ENCODE measurements at regions not wholly inside any gene's neighbourhood (a gene's known extent, or its start where the extent isn't known, plus 50 kb on each side); places are given as distances from the start of the nearest gene placed in this dataset.

- Histone ChIP-seq H3K27me3 (ENCODE audit: insufficient read depth, low read depth, severe bottlenecking) (no peaks in the 10 kb centered on the region), H3K9me3 (ENCODE audit: severe bottlenecking) (peaks cover 5% of the 10 kb centered on the region)
- no peak for DNase-seq
Measured at GRCh38 chr9:80899208-80899607, 790.1 kb downstream of the TLE1 start.

GRCh38 chr9:80893190-80893589 lies 796.2 kb downstream of the TLE1 start:
- Histone ChIP-seq H3K36me3 (no peaks in the 10 kb centered on the region), H3K4me3 (ENCODE audit: low read depth, low read length) (no peak overlapping the region), H3K9me3 (ENCODE audit: severe bottlenecking) (peaks cover 5% of the 10 kb centered on the region), H3K27me3 (ENCODE audit: insufficient read depth, low read depth, severe bottlenecking) (no peaks in the 10 kb centered on the region), H3K27ac (no peak overlapping the region)
- TF ChIP-seq CTCF (IDR thresholded peaks at IDR 0.05; ENCODE audit: low read depth, low read length): no peak
- DNase-seq: no peak

More at GRCh38 chr9:80899208-80899607, 790.1 kb downstream of the TLE1 start:
- no peak for TF ChIP-seq CTCF (IDR thresholded peaks at IDR 0.05; ENCODE audit: low read depth, low read length)
- Histone ChIP-seq H3K4me3 (ENCODE audit: low read depth, low read length) (no peak overlapping the region), H3K27ac (no peak overlapping the region), H3K36me3 (no peaks in the 10 kb centered on the region)

- Histone ChIP-seq H3K36me3 (no peaks in the 10 kb centered on the region), H3K4me3 (ENCODE audit: low read depth, low read length) (no peak overlapping the region), H3K27ac (no peak overlapping the region), H3K9me3 (ENCODE audit: severe bottlenecking) (peaks cover 5% of the 10 kb centered on the region), H3K27me3 (ENCODE audit: insufficient read depth, low read depth, severe bottlenecking) (no peaks in the 10 kb centered on the region)
- DNase-seq: no peak
- TF ChIP-seq CTCF (IDR thresholded peaks at IDR 0.05; ENCODE audit: low read depth, low read length): no peak
Measured at GRCh38 chr9:80892703-80893102, 796.6 kb downstream of the TLE1 start.

- TF ChIP-seq CTCF (IDR thresholded peaks at IDR 0.05; ENCODE audit: low read depth, low read length): no peak
- no peak overlapping the region for H3K27ac ChIP-seq
- no peak overlapping the region for H3K4me3 ChIP-seq (ENCODE audit: low read depth, low read length)
- H3K36me3 ChIP-seq: no peaks in the 10 kb centered on the region
- no peaks in the 10 kb centered on the region for H3K27me3 ChIP-seq (ENCODE audit: insufficient read depth, low read depth, severe bottlenecking)
- H3K9me3 ChIP-seq (ENCODE audit: severe bottlenecking): peaks cover 5% of the 10 kb centered on the region
- no peak for DNase-seq
Measured at GRCh38 chr9:80890124-80890523, 799.2 kb downstream of the TLE1 start.

- Histone ChIP-seq H3K4me3 (ENCODE audit: low read depth, low read length) (no peak overlapping the region), H3K36me3 (no peaks in the 10 kb centered on the region), H3K9me3 (ENCODE audit: severe bottlenecking) (no peaks in the 10 kb centered on the region), H3K27ac (no peak overlapping the region), H3K27me3 (ENCODE audit: insufficient read depth, low read depth, severe bottlenecking) (no peaks in the 10 kb centered on the region)
- TF ChIP-seq CTCF (IDR thresholded peaks at IDR 0.05; ENCODE audit: low read depth, low read length): peak; percentile 44; the same call in 1 of the 2 replicates
- DNase-seq: peak; percentile 57
Measured at GRCh38 chr9:80885894-80886293, 803.5 kb downstream of the TLE1 start.

- H3K4me3 ChIP-seq (ENCODE audit: low read depth, low read length): no peak overlapping the region
- no peak for TF ChIP-seq CTCF (IDR thresholded peaks at IDR 0.05; ENCODE audit: low read depth, low read length)
- DNase-seq: no peak
Measured at GRCh38 chr9:80883826-80884579, 805.3 kb downstream of the TLE1 start.

More at GRCh38 chr9:80883826-80884579, 805.3 kb downstream of the TLE1 start:
- H3K36me3 ChIP-seq: no peaks in the 10 kb centered on the region
- no peaks in the 10 kb centered on the region for H3K27me3 ChIP-seq (ENCODE audit: insufficient read depth, low read depth, severe bottlenecking)
- no peak overlapping the region for H3K27ac ChIP-seq
- no peaks in the 10 kb centered on the region for H3K9me3 ChIP-seq (ENCODE audit: severe bottlenecking)

Data from WERI-Rb-1 (cell line).